GM19455 (cell line): ENCODE measurements at regions not wholly inside any gene's neighbourhood (a gene's known extent, or its start where the extent isn't known, plus 50 kb on each side); places are given as distances from the start of the nearest gene placed in this dataset.
"Not testable (repeated sequence)": the region's sequence is repeated elsewhere in the genome, so short reads cannot be mapped to it uniquely, and the experiment has no call there.

Source experiments
- ATAC-seq: cut with Tn5 transposase; IDR thresholded peaks from one replicate; pipeline ENCODE4 v1.9.1; 2021; ENCODE audit not compliant: unreplicated experiment

DNA sequence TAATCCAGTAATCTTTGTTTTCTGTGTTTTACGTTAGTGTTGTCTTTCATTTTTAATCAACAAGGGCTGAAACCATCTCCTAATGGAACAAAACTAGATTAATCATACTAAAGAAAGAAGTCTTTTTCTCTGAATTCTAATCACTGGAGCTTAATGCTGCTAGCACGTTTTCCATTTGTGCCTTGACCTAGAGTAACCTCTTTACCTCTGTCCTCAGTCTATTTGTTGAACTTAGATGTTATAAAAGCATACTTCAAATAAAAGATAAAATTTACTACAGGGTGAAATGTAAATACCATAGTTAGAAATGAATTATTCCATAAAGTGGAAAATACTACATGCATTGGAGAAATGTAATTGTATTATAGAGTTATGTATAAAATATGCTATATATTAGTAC, 207.1 kb downstream of the NKX6-1 start:
- ATAC-seq, result no peak

DNA sequence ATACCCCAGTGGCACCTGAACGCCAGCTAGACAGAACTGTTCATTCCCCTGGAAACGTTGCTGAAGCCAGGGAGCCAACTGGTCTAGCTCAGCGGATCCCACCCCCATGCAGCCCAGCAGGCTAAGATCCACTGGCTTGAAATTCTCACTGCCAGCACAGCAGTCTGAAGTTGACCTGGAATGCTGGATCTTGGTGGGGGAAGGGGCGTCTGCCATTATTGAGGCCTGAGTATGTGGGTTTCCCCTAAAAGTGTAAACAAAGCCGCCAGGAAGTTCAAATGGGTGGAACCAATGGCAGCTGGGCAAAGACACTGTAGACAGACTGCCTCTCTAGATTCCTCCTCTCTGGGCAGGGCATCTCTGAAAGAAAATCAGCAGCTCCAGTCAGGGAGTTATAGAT, 213.0 kb downstream of the NKX6-1 start:
- ATAC-seq, result no peak

- no peak for ATAC-seq
Observed at GRCh38 chr4:84279678-84280077, 219.4 kb downstream of the NKX6-1 start.

- ATAC-seq, result no peak
Observed at GRCh38 chr4:84277923-84278322, 221.2 kb downstream of the NKX6-1 start.

DNA sequence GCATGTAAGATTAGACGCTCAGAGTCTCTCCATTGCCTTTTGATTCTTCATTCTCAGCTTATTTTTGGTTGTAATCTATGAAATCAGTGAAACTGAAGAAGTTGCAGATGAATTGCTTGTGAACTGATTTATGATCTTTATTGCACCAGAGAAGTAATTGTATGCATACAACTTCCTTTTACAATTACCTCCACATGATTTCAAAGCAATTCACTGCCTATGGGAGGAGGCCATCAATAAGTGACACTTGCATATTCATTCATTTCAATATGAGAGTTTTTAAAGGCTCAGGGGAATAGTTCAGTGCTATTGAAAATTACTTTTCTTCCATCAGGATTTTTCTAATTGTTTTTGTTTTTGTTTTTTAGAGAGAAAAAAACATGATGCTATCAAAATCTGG, 222.3 kb downstream of the NKX6-1 start:
- ATAC-seq, result no peak

- ATAC-seq, result no peak
Observed at GRCh38 chr4:84269536-84270044, 229.5 kb downstream of the NKX6-1 start.

DNA sequence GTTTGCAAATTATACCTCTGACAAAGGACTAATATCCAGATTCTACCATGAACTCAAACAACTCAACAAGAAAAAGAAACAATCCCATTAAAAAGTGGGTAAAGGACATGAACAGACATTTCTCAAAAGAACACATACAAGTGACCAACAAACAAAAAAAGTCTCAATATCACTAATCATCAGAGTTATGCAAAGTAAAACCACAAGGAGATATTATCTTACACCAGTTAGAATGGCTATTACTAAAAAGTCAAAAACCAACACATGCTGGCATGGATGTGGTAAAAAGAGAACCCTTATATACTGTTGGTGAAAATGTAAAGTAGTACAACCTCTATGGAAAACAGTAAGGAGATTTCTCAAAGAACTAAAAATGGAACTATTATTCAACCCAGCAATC, 234.4 kb downstream of the NKX6-1 start:
- ATAC-seq, result no peak

GRCh38 chr4:84263415-84263814, 235.7 kb downstream of the NKX6-1 start:
- ATAC-seq, result no peak

DNA sequence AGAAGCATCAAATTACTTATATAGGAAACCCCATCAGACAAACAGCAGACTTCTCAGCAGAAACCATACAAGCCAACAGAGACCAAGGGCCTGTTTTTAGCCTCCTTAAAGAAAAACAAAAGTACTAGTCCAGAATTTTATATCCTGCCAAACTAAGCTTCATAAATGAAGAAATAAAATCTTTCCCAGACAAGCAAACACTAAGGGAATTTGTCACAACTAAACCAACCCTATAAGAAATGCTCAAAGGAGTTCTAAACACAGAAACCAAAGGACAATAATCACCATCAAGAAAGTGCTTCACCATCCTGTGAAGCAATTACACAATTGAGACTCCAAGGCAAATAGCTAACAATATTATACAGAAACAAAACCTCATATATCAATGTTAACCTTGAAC, 238.6 kb downstream of the NKX6-1 start:
- ATAC-seq, result no peak

- ATAC-seq, result peak; percentile 76
Observed at GRCh38 chr4:84258905-84259830, 239.9 kb downstream of the NKX6-1 start.

GRCh38 chr4:84254537-84254936, 244.6 kb downstream of the NKX6-1 start:
- no peak for ATAC-seq

- no peak for ATAC-seq
Observed at GRCh38 chr4:84249521-84249920, 249.6 kb downstream of the NKX6-1 start.

DNA sequence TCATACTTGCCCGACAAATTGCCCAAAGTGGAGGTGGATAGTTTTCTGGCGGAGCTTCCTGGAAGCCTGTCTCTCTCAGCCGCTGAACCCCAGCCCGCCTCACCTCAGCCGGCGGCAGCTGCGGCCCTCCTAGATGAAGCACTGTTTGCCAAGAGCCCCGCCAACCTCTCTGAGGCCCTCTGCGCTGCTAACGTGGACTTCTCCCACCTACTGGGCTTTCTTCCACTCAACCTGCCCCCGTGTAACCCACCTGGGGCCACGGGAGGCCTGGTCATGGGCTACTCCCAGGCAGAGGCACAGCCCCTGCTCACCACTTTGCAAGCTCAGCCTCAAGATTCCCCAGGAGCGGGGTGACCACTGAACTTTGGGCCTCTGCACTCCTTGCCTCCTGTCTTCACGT, 254.1 kb downstream of the NKX6-1 start:
- ATAC-seq, result not testable (repeated sequence)

DNA sequence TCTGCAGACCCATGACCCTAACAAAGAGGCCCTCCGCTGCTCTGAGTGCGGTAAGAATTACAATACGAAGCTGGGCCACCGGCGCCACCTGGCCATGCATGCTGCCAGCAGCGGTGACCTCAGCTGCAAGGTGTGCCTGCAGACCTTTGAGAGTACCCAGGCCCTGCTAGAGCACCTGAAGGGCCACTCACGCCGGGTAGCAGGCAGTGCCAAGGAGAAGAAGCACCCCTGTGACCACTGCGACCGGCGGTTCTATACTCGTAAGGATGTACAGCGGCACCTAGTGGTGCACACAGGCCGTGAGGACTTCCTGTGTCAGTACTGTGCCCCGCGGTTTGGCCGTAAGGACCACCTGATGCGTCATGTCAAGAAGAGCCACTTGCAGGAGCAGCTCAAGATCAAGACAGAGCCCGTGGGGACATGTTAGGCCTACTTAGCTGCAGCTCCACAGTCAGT, 254.7 kb downstream of the NKX6-1 start:
- ATAC-seq, result not testable (repeated sequence)

DNA sequence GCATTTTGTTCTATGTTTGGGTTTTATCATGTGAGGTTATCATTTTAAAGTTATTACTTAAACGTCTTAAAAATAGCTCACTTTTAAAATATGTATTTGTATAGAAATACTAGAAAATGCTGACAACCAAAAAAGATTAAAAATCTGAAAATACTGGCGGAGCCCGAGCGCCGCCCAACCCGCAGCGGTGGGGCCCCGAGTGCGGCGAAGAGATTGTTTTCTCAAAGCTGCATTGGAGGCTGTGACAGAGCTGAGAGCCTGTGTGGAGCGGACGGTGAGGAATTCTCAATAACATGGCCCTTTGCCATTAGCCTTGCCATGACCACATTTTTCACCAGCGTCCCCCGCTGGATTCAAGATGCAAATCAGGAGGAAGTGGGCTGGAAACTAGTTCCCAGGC, 255.4 kb downstream of the NKX6-1 start:
- ATAC-seq, result no peak

DNA sequence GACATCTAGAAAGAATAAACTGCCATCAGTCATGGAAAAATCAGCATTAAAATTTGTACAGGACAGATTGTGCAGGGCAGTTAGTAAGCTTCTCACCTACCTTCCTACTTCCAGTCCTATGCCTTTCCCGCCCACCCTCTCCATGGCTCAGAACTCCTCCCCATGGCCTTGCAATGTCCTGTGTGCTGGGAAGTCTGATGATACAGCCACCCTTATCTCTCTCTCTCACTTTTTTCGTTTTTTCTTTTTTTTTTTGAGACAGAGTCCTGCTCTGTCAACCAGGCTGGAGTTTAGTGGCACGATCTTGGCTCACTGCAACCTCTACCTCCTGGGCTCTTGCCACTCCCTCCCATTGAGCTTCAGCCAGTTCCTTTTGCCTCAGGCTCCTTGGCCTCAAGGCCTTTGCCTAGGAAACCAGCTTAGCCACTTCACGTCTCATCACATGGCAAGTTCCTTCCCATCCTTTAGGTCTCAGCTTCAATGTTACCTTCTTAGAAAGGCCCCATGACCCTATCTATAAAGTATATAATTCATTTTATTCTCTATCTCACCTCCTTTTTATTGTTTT, 259.7 kb downstream of the NKX6-1 start:
- no peak for ATAC-seq

GRCh38 chr4:84238247-84239090, 260.6 kb downstream of the NKX6-1 start:
- ATAC-seq, result no peak

DNA sequence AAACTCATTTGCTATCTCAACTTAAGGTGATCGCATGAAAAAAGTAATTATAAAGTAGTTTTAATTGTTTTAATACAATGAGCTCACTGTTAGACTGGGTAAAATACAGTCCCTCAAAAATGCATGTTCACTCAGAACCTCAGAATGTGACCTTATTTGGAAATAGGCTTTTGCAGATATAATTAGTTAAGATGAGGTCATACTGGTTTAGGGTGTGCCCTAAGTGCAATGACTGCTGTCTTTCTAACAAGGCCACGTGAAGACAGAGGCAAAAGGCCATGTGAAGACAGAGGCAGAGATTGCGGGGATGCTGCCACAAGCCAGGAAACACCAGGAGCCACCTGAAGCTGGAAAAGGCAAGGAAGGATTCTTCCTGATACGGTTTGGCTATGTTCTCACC, 262.1 kb downstream of the NKX6-1 start:
- ATAC-seq, result no peak

GRCh38 chr4:84235126-84235944, 263.8 kb downstream of the NKX6-1 start:
- ATAC-seq, result peak; percentile 99

DNA sequence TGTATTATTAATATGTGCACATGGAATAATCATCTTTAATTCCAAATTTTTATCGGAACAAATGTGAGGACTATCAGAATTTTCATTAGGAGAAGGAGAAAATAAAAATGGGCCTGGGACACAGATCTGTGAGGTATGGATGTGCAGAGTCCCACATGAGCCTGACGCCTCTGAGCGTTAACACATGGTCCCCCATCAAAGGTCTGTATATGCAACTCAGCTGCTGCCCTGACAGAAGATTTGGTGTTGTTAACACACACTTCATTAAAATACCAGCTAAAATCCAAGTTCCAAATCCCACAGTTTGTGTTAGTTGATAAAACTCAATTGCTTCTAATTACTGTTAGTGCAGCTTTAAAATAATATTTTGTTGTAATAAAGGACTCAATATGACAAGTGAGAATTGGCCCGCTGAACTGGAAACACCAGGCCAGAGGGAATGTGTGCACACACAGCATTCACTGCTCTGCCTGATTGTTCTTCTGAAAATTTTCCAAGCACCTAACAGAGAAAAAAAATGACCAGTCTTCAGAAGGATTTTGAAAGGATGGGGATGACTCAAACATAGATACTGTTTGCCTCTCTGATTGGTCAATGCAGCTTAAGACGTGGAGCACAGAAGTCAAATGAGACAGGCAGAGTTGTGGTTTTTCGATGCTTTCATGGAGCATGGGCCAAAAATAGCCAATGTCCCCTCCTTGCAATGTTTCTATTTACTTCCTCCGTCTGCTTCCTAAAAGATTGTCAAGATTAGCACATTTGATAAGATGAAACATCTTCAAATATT, 266.6 kb downstream of the NKX6-1 start:
- ATAC-seq, result no peak
